Right lobe of liver (tissue), 4 donors: ENCODE measurements at regions not wholly inside any gene's neighbourhood (a gene's known extent, or its start where the extent isn't known, plus 50 kb on each side); places are given as distances from the start of the nearest gene placed in this dataset.

Experiments
- CTCF ChIP-seq, 4 donors: fragments of 200-600 bp in 3 of 4; fragments of 450-650 bp in 1 of 4; IDR thresholded peaks; one replicate each; pipeline versions ENCODE4 v1.5.1 to v1.8.0; 2016 to 2022; ENCODE audit warnings: antibody characterized with exemption in 4 of 4, mild to moderate bottlenecking in 2 of 4
- POLR2A ChIP-seq: fragments of 450-650 bp; IDR thresholded peaks from one replicate; pipeline ENCODE4 v1.6.1; 2017; ENCODE audit warnings: antibody characterized with exemption, mild to moderate bottlenecking
- donor health status: DM: no; HTN: no; CAD: no.
- donor health status: DM: no; HTN: no; CAD: no.
- donor health status: DM: no; HTN: yes; CAD: no.

- no peak for TF ChIP-seq CTCF (IDR thresholded peaks at IDR 0.05)
- TF ChIP-seq POLR2A, result no peak
Measured at GRCh38 chr5:117982691-117983090, 1005.7 kb downstream of the DTWD2 start.
